OCI-LY1 (cell line): ENCODE measurements at regions not wholly inside any gene's neighbourhood (a gene's known extent, or its start where the extent isn't known, plus 50 kb on each side); places are given as distances from the start of the nearest gene placed in this dataset.

ENCODE experiments used
- EZH2 ChIP-seq: fragments of 200-600 bp; sonication (generic), shearing (Covaris generic); IDR thresholded peaks from 2 replicates; pipeline ENCODE4 v1.8.0; 2017; ENCODE audit warnings: borderline replicate concordance, mixed run types, mild to moderate bottlenecking, antibody characterized with exemption, low read length, moderate library complexity, mixed read lengths
- TF ChIP-seq, protein P1 (sequence below): fragments of 200-600 bp; sonication (generic), shearing (Covaris generic); IDR thresholded peaks from 2 replicates; pipeline ENCODE4 v1.5.1; 2017; ENCODE audit warnings: mild to moderate bottlenecking, antibody characterized with exemption, low read length, moderate library complexity, mixed read lengths

- TF ChIP-seq, protein P1, sequence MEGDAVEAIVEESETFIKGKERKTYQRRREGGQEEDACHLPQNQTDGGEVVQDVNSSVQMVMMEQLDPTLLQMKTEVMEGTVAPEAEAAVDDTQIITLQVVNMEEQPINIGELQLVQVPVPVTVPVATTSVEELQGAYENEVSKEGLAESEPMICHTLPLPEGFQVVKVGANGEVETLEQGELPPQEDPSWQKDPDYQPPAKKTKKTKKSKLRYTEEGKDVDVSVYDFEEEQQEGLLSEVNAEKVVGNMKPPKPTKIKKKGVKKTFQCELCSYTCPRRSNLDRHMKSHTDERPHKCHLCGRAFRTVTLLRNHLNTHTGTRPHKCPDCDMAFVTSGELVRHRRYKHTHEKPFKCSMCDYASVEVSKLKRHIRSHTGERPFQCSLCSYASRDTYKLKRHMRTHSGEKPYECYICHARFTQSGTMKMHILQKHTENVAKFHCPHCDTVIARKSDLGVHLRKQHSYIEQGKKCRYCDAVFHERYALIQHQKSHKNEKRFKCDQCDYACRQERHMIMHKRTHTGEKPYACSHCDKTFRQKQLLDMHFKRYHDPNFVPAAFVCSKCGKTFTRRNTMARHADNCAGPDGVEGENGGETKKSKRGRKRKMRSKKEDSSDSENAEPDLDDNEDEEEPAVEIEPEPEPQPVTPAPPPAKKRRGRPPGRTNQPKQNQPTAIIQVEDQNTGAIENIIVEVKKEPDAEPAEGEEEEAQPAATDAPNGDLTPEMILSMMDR: no peak
- no peak for TF ChIP-seq EZH2
Measured at GRCh38 chr2:42947809-42948600, 155.6 kb upstream of the HAAO start.
